H1 (cell line): ENCODE measurements at regions not wholly inside any gene's neighbourhood (a gene's known extent, or its start where the extent isn't known, plus 50 kb on each side); places are given as distances from the start of the nearest gene placed in this dataset.

Experiments
- CREB1 ChIP-seq: IDR thresholded peaks from 2 replicates; pipeline ENCODE4 v1.6.1; 2012; ENCODE audit warnings: inconsistent platforms
- NANOG ChIP-seq: IDR thresholded peaks from 2 replicates; pipeline ENCODE4 v1.6.1; 2011; ENCODE audit warnings: low read length, low read depth, mild to moderate bottlenecking, inconsistent platforms; ENCODE audit not compliant: insufficient read depth, poor library complexity, severe bottlenecking
- SP2 ChIP-seq: IDR thresholded peaks from 2 replicates; pipeline ENCODE4 v1.6.1; 2012; ENCODE audit warnings: mild to moderate bottlenecking, low read length, inconsistent platforms
- TAF1 ChIP-seq: IDR thresholded peaks from 2 replicates; pipeline ENCODE4 v1.6.1; 2011; ENCODE audit warnings: mild to moderate bottlenecking, low read depth, low read length
- TF ChIP-seq, protein P1 (sequence below): fragments of 300-600 bp; sonication (generic); IDR thresholded peaks from 2 replicates; pipeline ENCODE4 v1.7.1; 2012; ENCODE audit warnings: low read length, moderate library complexity, mild to moderate bottlenecking, inconsistent platforms; ENCODE audit not compliant: insufficient replicate concordance

DNA sequence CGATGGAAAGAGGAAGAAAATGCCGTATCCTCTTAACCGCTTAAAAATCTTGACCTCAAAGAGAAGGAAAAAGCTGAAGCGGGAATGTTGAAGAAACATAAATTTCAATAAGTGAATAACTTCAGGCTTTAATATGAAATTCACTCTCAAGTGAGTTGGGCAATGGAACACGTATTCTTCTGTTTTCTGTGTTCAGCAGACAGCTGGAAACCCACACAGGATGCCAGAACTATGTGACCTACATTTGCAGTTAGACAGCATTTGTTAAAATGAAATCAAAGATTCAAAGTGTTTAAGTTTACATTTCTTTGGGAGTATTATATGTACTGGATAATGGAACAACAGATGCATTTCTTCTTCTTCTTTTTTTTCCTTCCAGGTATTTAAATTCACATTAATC, 80.5 kb upstream of the SPATS2L start (continued):
- TF ChIP-seq, protein P1, sequence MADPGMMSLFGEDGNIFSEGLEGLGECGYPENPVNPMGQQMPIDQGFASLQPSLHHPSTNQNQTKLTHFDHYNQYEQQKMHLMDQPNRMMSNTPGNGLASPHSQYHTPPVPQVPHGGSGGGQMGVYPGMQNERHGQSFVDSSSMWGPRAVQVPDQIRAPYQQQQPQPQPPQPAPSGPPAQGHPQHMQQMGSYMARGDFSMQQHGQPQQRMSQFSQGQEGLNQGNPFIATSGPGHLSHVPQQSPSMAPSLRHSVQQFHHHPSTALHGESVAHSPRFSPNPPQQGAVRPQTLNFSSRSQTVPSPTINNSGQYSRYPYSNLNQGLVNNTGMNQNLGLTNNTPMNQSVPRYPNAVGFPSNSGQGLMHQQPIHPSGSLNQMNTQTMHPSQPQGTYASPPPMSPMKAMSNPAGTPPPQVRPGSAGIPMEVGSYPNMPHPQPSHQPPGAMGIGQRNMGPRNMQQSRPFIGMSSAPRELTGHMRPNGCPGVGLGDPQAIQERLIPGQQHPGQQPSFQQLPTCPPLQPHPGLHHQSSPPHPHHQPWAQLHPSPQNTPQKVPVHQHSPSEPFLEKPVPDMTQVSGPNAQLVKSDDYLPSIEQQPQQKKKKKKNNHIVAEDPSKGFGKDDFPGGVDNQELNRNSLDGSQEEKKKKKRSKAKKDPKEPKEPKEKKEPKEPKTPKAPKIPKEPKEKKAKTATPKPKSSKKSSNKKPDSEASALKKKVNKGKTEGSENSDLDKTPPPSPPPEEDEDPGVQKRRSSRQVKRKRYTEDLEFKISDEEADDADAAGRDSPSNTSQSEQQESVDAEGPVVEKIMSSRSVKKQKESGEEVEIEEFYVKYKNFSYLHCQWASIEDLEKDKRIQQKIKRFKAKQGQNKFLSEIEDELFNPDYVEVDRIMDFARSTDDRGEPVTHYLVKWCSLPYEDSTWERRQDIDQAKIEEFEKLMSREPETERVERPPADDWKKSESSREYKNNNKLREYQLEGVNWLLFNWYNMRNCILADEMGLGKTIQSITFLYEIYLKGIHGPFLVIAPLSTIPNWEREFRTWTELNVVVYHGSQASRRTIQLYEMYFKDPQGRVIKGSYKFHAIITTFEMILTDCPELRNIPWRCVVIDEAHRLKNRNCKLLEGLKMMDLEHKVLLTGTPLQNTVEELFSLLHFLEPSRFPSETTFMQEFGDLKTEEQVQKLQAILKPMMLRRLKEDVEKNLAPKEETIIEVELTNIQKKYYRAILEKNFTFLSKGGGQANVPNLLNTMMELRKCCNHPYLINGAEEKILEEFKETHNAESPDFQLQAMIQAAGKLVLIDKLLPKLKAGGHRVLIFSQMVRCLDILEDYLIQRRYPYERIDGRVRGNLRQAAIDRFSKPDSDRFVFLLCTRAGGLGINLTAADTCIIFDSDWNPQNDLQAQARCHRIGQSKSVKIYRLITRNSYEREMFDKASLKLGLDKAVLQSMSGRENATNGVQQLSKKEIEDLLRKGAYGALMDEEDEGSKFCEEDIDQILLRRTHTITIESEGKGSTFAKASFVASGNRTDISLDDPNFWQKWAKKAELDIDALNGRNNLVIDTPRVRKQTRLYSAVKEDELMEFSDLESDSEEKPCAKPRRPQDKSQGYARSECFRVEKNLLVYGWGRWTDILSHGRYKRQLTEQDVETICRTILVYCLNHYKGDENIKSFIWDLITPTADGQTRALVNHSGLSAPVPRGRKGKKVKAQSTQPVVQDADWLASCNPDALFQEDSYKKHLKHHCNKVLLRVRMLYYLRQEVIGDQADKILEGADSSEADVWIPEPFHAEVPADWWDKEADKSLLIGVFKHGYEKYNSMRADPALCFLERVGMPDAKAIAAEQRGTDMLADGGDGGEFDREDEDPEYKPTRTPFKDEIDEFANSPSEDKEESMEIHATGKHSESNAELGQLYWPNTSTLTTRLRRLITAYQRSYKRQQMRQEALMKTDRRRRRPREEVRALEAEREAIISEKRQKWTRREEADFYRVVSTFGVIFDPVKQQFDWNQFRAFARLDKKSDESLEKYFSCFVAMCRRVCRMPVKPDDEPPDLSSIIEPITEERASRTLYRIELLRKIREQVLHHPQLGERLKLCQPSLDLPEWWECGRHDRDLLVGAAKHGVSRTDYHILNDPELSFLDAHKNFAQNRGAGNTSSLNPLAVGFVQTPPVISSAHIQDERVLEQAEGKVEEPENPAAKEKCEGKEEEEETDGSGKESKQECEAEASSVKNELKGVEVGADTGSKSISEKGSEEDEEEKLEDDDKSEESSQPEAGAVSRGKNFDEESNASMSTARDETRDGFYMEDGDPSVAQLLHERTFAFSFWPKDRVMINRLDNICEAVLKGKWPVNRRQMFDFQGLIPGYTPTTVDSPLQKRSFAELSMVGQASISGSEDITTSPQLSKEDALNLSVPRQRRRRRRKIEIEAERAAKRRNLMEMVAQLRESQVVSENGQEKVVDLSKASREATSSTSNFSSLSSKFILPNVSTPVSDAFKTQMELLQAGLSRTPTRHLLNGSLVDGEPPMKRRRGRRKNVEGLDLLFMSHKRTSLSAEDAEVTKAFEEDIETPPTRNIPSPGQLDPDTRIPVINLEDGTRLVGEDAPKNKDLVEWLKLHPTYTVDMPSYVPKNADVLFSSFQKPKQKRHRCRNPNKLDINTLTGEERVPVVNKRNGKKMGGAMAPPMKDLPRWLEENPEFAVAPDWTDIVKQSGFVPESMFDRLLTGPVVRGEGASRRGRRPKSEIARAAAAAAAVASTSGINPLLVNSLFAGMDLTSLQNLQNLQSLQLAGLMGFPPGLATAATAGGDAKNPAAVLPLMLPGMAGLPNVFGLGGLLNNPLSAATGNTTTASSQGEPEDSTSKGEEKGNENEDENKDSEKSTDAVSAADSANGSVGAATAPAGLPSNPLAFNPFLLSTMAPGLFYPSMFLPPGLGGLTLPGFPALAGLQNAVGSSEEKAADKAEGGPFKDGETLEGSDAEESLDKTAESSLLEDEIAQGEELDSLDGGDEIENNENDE = no peak
- no peak for TF ChIP-seq CREB1
- TF ChIP-seq TAF1 = no peak
- TF ChIP-seq SP2 = no peak
- TF ChIP-seq NANOG = no peak
